Kidney epithelial cell (primary cell): ENCODE measurements at regions not wholly inside any gene's neighbourhood (a gene's known extent, or its start where the extent isn't known, plus 50 kb on each side); places are given as distances from the start of the nearest gene placed in this dataset.

Experiments
- DNase-seq: peaks from one replicate; pipeline ENCODE4 v3.0.0-alpha.2; 2010; ENCODE audit warnings: low read depth
- H3K27me3 ChIP-seq: 2 replicates; pipeline ENCODE4 v1.6.0; 2011; ENCODE audit warnings: low read length; ENCODE audit not compliant: control insufficient read depth, insufficient read depth
- H3K36me3 ChIP-seq: 2 replicates; pipeline ENCODE4 v1.5.1; 2011; ENCODE audit warnings: low read length; ENCODE audit not compliant: control insufficient read depth, insufficient read depth
- H3K4me3 ChIP-seq: 2 replicates; pipeline ENCODE4 v1.5.1; 2011; ENCODE audit warnings: low read depth, mild to moderate bottlenecking, control low read depth, low read length
- CTCF ChIP-seq: IDR thresholded peaks from 2 replicates; pipeline ENCODE4 v1.5.1; 2011; ENCODE audit warnings: mild to moderate bottlenecking, moderate library complexity, low read length, control low read depth, inconsistent platforms; ENCODE audit not compliant: insufficient read depth, poor library complexity, severe bottlenecking

- DNase-seq, result no peak
- TF ChIP-seq CTCF, result no peak
- H3K27me3 ChIP-seq, result no peaks in the 10 kb centered on the region
- H3K4me3 ChIP-seq, result no peak overlapping the region
- no peaks in the 10 kb centered on the region for H3K36me3 ChIP-seq
Measured at GRCh38 chr9:95679874-95680273, 163.1 kb upstream of the PTCH1 start.

GRCh38 chr9:95678759-95679158 lies 162.0 kb upstream of the PTCH1 start:
- TF ChIP-seq CTCF, result no peak
- no peak for DNase-seq
- H3K4me3 ChIP-seq, result no peak overlapping the region
- no peaks in the 10 kb centered on the region for H3K36me3 ChIP-seq
- no peaks in the 10 kb centered on the region for H3K27me3 ChIP-seq

- Histone ChIP-seq H3K36me3 (no peaks in the 10 kb centered on the region), H3K4me3 (no peak overlapping the region), H3K27me3 (peaks cover 4% of the 10 kb centered on the region)
- no peak for TF ChIP-seq CTCF
- no peak for DNase-seq
Measured at GRCh38 chr9:95670122-95670521, 153.4 kb upstream of the PTCH1 start.

GRCh38 chr9:95669253-95669652 lies 152.5 kb upstream of the PTCH1 start:
- no peak for DNase-seq
- no peak overlapping the region for H3K4me3 ChIP-seq
- no peaks in the 10 kb centered on the region for H3K36me3 ChIP-seq
- peaks cover 4% of the 10 kb centered on the region for H3K27me3 ChIP-seq
- TF ChIP-seq CTCF, result no peak

- Histone ChIP-seq H3K36me3 (no peaks in the 10 kb centered on the region), H3K4me3 (no peak overlapping the region), H3K27me3 (peaks cover 4% of the 10 kb centered on the region)
- TF ChIP-seq CTCF, result no peak
- DNase-seq, result no peak
Measured at GRCh38 chr9:95667789-95668188, 151.0 kb upstream of the PTCH1 start.

GRCh38 chr9:95666785-95667155 lies 150.0 kb upstream of the PTCH1 start:
- peaks cover 4% of the 10 kb centered on the region for H3K27me3 ChIP-seq
- H3K36me3 ChIP-seq, result no peaks in the 10 kb centered on the region
- DNase-seq, result no peak
- H3K4me3 ChIP-seq, result no peak overlapping the region
- TF ChIP-seq CTCF, result no peak
